ENCODE measurements at regions not wholly inside any gene's neighbourhood (a gene's known extent, or its start where the extent isn't known, plus 50 kb on each side); places are given as distances from the start of the nearest gene placed in this dataset.

DNA sequence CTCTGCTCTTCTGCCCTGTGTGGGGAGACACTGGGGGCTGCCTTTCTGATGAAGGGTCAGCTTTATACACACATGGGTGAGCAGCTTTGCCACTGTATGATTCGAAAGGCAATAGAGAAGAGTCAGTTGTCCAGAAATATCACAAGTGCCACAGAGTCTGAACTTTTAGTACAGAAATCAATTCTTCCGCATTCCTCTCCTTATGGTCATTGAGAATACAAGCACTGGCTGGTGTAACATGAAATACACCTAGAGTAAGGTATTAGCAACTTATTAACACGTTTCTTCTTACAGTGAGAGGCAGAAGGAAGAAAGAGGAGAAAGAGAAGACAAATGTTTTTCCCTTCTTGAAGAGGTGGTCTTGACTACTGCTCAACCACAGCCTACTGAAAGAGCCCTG lies 579.2 kb downstream of the ZEB2 start:
- no peak for DNase-seq (ENCODE audit: low spot score)
- H3K4me1 Mint-ChIP-seq (ENCODE audit: low read depth), result peaks cover 18% of the 10 kb centered on the region
- no peaks in the 10 kb centered on the region for H3K27me3 Mint-ChIP-seq (ENCODE audit: low read depth)
- H3K9me3 Mint-ChIP-seq (ENCODE audit: low read depth), result no peaks in the 10 kb centered on the region
- TF ChIP-seq, protein P1, sequence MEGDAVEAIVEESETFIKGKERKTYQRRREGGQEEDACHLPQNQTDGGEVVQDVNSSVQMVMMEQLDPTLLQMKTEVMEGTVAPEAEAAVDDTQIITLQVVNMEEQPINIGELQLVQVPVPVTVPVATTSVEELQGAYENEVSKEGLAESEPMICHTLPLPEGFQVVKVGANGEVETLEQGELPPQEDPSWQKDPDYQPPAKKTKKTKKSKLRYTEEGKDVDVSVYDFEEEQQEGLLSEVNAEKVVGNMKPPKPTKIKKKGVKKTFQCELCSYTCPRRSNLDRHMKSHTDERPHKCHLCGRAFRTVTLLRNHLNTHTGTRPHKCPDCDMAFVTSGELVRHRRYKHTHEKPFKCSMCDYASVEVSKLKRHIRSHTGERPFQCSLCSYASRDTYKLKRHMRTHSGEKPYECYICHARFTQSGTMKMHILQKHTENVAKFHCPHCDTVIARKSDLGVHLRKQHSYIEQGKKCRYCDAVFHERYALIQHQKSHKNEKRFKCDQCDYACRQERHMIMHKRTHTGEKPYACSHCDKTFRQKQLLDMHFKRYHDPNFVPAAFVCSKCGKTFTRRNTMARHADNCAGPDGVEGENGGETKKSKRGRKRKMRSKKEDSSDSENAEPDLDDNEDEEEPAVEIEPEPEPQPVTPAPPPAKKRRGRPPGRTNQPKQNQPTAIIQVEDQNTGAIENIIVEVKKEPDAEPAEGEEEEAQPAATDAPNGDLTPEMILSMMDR (IDR thresholded peaks at IDR 0.05), result no peak
- peaks cover 2% of the 10 kb centered on the region for H3K36me3 Mint-ChIP-seq (ENCODE audit: low read depth)
- no peak overlapping the region for H3K27ac Mint-ChIP-seq (ENCODE audit: unreplicated experiment)
- no peak overlapping the region for H3K4me3 Mint-ChIP-seq (ENCODE audit: unreplicated experiment)

DNA sequence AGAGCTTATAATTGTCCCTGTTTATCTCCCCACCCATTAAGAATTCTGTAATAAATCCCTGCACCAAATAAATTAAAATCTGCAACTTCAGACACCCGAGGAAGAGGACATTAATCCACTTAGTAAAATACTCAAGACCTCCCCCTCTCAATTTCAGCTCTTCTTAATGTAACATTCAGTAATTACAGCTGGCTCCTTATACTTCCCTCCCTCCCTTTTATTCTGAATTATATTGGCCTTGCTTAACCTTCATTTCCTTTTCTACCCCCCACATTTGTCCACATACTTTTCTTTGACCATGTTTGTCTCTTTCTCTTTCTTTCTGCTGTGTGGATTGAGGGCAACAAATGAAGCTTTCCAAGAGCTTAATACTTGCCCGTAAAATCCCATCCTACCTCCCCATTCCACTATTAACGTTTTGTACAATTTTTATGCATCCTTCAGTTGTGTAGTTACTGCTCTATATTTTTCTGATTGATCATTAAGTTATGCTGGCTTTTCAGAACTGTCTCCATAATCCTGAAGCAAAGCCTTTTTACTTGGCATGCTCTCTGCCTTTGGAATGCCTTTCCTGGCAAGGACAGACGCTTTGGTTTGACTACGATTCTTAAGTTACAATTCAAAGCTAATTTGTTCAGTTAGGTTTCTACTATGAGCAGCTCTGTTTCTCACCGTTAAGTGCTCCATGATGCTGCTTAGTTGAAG lies 580.1 kb downstream of the ZEB2 start:
- peaks cover 18% of the 10 kb centered on the region for H3K4me1 Mint-ChIP-seq (ENCODE audit: low read depth)
- H3K9me3 Mint-ChIP-seq (ENCODE audit: low read depth), result no peaks in the 10 kb centered on the region
- no peak for DNase-seq (ENCODE audit: low spot score)
- peak overlapping the region; percentile 29 for H3K27ac Mint-ChIP-seq (ENCODE audit: unreplicated experiment)
- TF ChIP-seq, protein P1 (IDR thresholded peaks at IDR 0.05), result no peak
- no peaks in the 10 kb centered on the region for H3K27me3 Mint-ChIP-seq (ENCODE audit: low read depth)
- no peak overlapping the region for H3K4me3 Mint-ChIP-seq (ENCODE audit: unreplicated experiment)
- peaks cover 2% of the 10 kb centered on the region for H3K36me3 Mint-ChIP-seq (ENCODE audit: low read depth)

DNA sequence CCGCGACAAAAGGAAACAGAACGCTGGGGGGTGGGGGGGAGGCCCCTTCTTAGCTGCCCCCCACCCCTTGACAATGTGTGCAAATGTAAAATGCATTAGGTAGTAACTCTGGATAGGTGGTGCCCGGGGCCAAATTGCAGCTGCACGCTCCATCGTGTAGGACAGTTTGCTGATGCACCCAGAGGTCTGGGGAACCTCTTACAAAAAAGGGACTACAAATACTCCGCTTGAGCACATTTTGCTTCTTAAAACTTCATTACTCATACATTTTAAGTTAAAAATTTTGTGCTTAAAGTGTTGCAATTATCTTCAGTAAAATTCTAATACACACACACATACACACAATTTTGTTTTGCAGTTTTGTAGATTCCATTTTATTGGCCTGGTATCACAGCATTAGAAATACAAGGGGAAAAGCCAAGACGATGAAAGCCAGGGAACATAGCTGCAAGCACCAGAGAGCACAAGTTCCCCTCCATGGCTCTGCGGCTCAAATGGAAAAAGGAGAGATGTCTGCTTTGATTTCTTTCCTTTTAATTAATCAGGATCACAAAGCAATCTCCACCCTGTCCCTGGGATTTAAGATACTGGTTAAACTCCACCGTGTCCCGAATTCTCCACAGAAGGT lies 582.1 kb downstream of the ZEB2 start:
- no peaks in the 10 kb centered on the region for H3K9me3 Mint-ChIP-seq (ENCODE audit: low read depth)
- TF ChIP-seq, protein P1 (IDR thresholded peaks at IDR 0.05), result no peak
- peaks cover 2% of the 10 kb centered on the region for H3K36me3 Mint-ChIP-seq (ENCODE audit: low read depth)
- H3K27ac Mint-ChIP-seq (ENCODE audit: unreplicated experiment), result no peak overlapping the region
- peak overlapping the region; percentile 65 for H3K4me3 Mint-ChIP-seq (ENCODE audit: unreplicated experiment)
- peaks cover 18% of the 10 kb centered on the region for H3K4me1 Mint-ChIP-seq (ENCODE audit: low read depth)
- H3K27me3 Mint-ChIP-seq (ENCODE audit: low read depth), result no peaks in the 10 kb centered on the region
- DNase-seq (ENCODE audit: low spot score), result no peak

DNA sequence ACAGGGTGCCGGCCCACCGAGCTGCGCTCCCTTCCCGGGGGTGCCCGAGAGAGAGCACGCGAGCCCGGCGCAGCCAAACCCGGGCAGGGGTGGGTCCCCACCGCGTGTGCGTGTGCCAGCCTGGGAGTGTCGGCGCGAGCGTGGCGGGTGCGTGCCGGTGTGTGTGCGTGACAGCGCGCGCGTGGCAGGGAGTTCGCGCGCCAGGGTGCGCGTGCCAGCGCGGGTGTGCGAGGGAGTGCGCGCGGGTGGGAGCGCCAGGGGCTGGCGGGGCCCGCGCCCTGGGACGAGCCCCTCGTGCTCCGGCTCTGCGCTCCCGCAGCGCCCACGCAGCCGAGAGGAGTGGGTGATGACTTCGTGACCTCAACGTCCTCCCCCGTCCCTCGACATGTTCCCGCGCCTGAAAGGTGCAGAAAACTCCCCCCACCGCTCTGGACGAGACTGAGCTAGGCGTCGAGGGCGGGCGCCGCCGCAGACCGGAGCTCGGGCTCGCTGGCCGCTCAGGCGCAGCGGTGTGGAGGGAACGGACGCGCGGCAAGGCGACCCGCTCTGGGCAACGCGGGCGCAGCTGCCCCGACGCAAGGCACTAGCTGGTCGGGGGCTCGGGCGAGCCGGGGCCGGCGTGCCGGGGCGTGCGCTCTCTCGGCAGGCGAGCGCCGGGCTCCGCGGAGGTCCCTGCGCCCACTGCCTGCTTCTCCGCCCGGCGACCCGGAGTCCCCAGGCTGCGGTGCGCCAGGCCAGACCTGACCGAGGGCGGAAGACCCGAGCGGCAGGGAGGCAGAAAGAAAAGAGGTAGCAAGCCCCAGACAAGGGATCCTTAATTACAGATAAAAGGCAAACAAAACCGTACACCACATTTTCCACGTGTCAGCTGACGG lies 582.8 kb downstream of the ZEB2 start:
- H3K4me1 Mint-ChIP-seq (ENCODE audit: low read depth), result peaks cover 18% of the 10 kb centered on the region
- no peak overlapping the region for H3K27ac Mint-ChIP-seq (ENCODE audit: unreplicated experiment)

DNA sequence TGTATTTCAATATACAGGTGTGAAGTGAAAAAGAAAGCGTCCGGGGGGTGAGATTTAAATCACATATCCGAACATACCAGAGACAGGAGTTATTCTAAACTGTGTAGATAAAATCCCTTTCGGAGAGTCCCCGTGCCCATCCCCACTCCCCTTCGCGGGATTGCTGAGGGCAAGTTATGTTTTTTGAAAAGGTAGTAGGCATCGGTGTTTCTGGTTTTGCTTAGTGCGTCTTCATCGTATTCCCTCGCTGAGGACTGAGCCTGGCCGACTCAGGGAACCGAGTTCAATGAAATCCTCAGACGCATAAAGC lies 583.4 kb downstream of the ZEB2 start:
- TF ChIP-seq, protein P1 (IDR thresholded peaks at IDR 0.05), result no peak
- Mint-ChIP-seq H3K4me3 (ENCODE audit: unreplicated experiment) (peak overlapping the region; percentile 67), H3K27me3 (ENCODE audit: low read depth) (no peaks in the 10 kb centered on the region), H3K27ac (ENCODE audit: unreplicated experiment) (no peak overlapping the region), H3K36me3 (ENCODE audit: low read depth) (no peaks in the 10 kb centered on the region), H3K4me1 (ENCODE audit: low read depth) (peaks cover 18% of the 10 kb centered on the region), H3K9me3 (ENCODE audit: low read depth) (no peaks in the 10 kb centered on the region)
- DNase-seq (ENCODE audit: low spot score), result no peak

More for the DNA sequence above, 582.8 kb downstream of the ZEB2 start:
- no peak for DNase-seq (ENCODE audit: low spot score)
- Mint-ChIP-seq H3K27me3 (ENCODE audit: low read depth) (no peaks in the 10 kb centered on the region), H3K4me3 (ENCODE audit: unreplicated experiment) (peak overlapping the region; percentile 67), H3K36me3 (ENCODE audit: low read depth) (no peaks in the 10 kb centered on the region), H3K9me3 (ENCODE audit: low read depth) (no peaks in the 10 kb centered on the region)
- TF ChIP-seq, protein P1 (IDR thresholded peaks at IDR 0.05), result no peak

Data from chondrocyte (in vitro differentiated cells).